IPS-20b (cell line): ENCODE measurements at regions not wholly inside any gene's neighbourhood (a gene's known extent, or its start where the extent isn't known, plus 50 kb on each side); places are given as distances from the start of the nearest gene placed in this dataset.

Experiments used
- H3K27ac ChIP-seq: one replicate; pipeline ENCODE4 v1.5.1; 2013; ENCODE audit warnings: low read length
- H3K27me3 ChIP-seq: 2 replicates; pipeline ENCODE4 v1.6.1; 2013; ENCODE audit warnings: mild to moderate bottlenecking, low read length, inconsistent platforms; ENCODE audit not compliant: insufficient read depth
- H3K36me3 ChIP-seq: 2 replicates; pipeline ENCODE4 v1.6.1; 2013; ENCODE audit warnings: low read depth, mild to moderate bottlenecking, inconsistent platforms, low read length, moderate library complexity; ENCODE audit not compliant: insufficient read depth
- H3K4me1 ChIP-seq: 2 replicates; pipeline ENCODE4 v1.6.1; 2013; ENCODE audit warnings: mild to moderate bottlenecking, control low read depth, inconsistent platforms, low read length, moderate library complexity; ENCODE audit not compliant: insufficient read depth
- H3K4me3 ChIP-seq: 2 replicates; pipeline ENCODE4 v1.5.1; 2013; ENCODE audit warnings: mild to moderate bottlenecking, low read length, inconsistent platforms
- H3K9ac ChIP-seq: 2 replicates; pipeline ENCODE4 v1.6.1; 2013; ENCODE audit warnings: low read depth, mild to moderate bottlenecking, inconsistent platforms, low read length, moderate library complexity
- H3K9me3 ChIP-seq: 2 replicates; pipeline ENCODE4 v1.6.1; 2013; ENCODE audit warnings: mild to moderate bottlenecking, low read depth, low read length, inconsistent platforms; ENCODE audit not compliant: insufficient read depth

DNA sequence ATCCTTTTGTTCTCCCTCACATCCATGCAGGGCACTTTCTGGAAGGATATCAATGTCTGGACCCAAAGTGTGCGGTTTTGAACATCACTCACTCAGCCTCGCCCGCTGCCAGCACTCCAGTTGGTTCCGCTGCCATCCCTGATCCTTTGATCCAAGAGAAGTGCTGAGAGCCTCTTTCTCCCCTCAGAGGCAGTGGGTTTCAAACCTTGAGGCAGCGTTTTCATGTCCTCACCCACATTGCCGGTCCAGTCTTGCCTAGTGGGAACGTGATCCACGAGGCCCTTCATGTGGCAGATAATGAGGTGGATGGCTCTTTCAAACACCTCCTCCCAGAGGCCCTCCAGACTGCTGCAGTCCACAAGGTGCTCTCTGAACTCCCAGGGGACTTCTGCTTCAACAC lies 122.2 kb downstream of the ACTL8 start:
- Histone ChIP-seq H3K9ac (no peak overlapping the region), H3K4me1 (peaks cover 6% of the 10 kb centered on the region; the same call in 1 of the 2 replicates), H3K4me3 (no peak overlapping the region), H3K9me3 (no peaks in the 10 kb centered on the region), H3K36me3 (no peaks in the 10 kb centered on the region), H3K27me3 (no peaks in the 10 kb centered on the region; the same call in 1 of the 2 replicates), H3K27ac (no peak overlapping the region)

DNA sequence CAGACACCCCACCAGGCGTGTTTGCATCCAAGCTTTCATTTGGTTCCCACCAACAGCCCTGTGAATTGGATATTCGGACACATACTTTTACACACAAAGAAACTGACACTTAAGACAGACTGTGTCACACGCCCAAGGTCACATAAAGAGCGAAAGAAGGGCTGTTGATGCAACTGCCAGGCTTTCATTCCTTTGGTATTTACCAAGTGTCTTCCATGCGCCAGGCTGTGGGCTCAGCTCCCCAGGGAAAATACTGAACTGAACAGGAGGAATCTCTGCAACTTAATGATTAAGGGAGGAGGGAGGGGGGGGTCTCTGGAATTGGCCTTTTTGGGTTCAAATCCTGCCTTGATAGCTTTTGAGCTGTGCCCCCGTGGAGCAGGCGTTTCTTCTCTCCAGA lies 122.8 kb downstream of the ACTL8 start:
- H3K9me3 ChIP-seq, result no peaks in the 10 kb centered on the region
- H3K4me3 ChIP-seq, result no peak overlapping the region

DNA sequence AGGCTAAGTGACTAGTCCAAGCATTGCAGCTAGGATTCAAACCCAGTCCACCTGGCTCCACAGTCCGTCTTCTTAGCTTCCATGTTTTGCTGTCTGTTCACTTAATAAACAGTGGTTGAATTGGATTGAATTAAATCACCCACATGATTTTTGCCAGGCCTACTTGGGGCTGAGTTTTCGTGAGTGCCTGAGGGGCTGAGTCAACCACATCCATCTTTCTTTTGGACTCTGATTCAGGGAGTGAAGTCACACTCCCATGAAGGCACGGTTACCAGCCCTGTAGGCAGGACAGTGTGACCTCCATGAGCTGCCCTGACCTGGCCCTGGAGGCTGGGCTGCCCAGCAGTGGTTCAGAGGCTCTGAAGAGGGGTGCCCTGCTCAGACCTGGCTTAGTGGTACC lies 123.7 kb downstream of the ACTL8 start:
- H3K4me3 ChIP-seq, result no peak overlapping the region

More for the DNA sequence above, 122.8 kb downstream of the ACTL8 start:
- H3K9ac ChIP-seq, result no peak overlapping the region
- H3K4me1 ChIP-seq, result peaks cover 6% of the 10 kb centered on the region; the same call in 1 of the 2 replicates
- no peaks in the 10 kb centered on the region for H3K36me3 ChIP-seq
- H3K27me3 ChIP-seq, result no peaks in the 10 kb centered on the region; the same call in 1 of the 2 replicates
- H3K27ac ChIP-seq, result no peak overlapping the region

DNA sequence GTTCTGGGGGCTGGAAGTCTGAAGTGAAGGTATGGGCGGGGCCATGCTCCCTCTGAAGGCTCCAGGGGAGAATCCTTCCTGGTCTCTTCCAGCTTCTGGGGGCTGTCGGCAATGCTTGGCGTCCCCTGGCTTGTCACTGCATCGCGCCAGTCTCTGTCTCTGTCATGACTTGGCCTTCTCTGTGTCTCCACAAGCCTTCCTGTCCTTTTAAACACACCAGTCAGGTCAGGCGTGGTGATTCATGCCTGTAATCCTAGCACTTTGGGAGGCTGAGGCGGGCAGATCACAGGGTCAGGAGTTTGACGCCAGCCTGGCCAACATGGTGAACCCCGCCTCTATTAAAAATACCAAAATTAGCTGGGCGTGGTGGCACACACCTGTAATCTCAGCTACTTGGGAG lies 125.3 kb downstream of the ACTL8 start:
- no peak overlapping the region for H3K27ac ChIP-seq
- H3K9me3 ChIP-seq, result no peaks in the 10 kb centered on the region
- no peaks in the 10 kb centered on the region for H3K36me3 ChIP-seq
- H3K4me3 ChIP-seq, result no peak overlapping the region
- H3K27me3 ChIP-seq, result no peaks in the 10 kb centered on the region; the same call in 1 of the 2 replicates
- H3K9ac ChIP-seq, result no peak overlapping the region
- no peaks in the 10 kb centered on the region for H3K4me1 ChIP-seq

More for the DNA sequence above, 123.7 kb downstream of the ACTL8 start:
- peaks cover 6% of the 10 kb centered on the region; the same call in 1 of the 2 replicates for H3K4me1 ChIP-seq
- H3K27me3 ChIP-seq, result no peaks in the 10 kb centered on the region; the same call in 1 of the 2 replicates
- H3K27ac ChIP-seq, result no peak overlapping the region
- no peaks in the 10 kb centered on the region for H3K9me3 ChIP-seq
- no peak overlapping the region for H3K9ac ChIP-seq
- no peaks in the 10 kb centered on the region for H3K36me3 ChIP-seq

DNA sequence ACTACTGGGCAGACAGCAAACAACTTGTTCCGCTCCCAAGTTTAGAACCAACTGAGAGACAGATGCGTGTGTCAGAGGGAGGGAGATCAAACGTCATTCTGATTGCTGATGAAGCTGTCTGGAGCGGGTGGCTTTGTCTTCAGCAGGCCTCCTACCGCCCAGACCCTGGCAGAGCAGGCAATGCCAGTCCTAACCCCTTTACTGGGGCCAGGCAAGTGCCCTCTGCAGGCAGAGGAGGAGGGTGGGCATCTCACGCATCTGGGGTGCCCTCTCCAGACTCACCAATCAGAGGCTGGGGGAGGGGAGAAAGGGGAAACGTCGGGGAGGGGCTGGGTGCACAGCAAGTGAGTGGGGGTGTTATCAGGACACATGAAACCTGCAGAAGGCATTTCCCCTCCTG lies 126.6 kb downstream of the ACTL8 start:
- no peak overlapping the region for H3K4me3 ChIP-seq
- H3K9me3 ChIP-seq, result no peaks in the 10 kb centered on the region
- no peak overlapping the region for H3K27ac ChIP-seq
- H3K27me3 ChIP-seq, result no peaks in the 10 kb centered on the region; the same call in 1 of the 2 replicates
- H3K4me1 ChIP-seq, result no peaks in the 10 kb centered on the region
- no peak overlapping the region for H3K9ac ChIP-seq
- H3K36me3 ChIP-seq, result no peaks in the 10 kb centered on the region

DNA sequence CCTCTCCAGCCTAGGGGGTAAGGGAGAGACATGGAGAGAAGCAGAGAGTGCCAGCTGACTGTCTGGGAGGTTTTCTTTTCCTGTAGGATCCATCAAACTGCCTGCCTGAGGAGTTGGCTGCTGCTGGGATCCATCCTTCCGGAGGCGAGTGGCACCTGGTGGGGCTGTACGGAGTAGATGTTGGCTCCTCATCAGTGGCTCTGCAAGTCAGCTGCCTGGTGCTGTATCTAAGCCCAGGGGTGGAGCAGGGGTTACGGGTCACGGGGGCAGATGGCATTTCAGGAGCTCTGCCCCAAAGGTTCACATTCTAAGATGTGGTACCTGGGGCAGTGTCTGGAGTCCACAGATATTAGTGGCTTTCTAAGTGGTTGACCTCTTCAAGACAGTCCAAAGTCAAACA lies 128.0 kb downstream of the ACTL8 start:
- no peak overlapping the region for H3K27ac ChIP-seq
- H3K36me3 ChIP-seq, result no peaks in the 10 kb centered on the region
- no peaks in the 10 kb centered on the region for H3K9me3 ChIP-seq
- H3K4me1 ChIP-seq, result no peaks in the 10 kb centered on the region
- no peaks in the 10 kb centered on the region; the same call in 1 of the 2 replicates for H3K27me3 ChIP-seq
- H3K9ac ChIP-seq, result no peak overlapping the region
- no peak overlapping the region for H3K4me3 ChIP-seq

DNA sequence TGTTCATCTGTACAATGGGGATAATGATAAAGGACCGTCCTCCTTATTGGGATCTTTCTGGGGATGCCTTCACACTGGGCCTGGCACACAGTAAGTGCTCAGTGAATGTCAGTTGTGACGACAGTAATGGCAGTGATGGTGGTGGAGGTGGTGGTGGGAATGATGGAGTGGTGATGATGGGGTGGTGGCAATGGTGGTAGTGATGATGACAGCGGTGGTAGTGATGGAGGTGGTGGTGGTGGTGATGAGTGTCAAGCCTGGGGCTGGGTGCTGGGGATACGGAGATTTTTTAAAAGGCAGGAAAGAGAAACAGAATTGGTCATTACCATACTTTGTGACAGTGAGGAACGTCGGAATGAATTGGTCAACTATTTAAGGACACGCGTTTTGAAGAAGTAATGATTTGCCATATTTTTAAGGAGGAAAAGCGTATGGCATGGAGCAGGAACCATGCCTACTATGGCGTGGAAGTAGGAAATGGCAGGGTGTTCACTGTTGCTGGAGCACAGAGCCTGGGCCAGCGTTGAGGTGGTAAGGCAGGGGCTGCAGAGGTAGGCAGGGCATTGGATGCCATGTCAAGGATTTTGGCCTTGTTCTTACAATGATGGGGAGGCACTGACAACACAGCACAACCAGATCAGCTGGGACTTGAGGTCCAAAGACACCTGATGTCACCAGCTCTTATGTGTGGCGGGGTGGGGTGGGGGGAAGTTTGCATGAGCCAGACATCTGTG lies 128.7 kb downstream of the ACTL8 start:
- Histone ChIP-seq H3K4me1 (no peaks in the 10 kb centered on the region), H3K9me3 (no peaks in the 10 kb centered on the region), H3K36me3 (no peaks in the 10 kb centered on the region), H3K27ac (no peak overlapping the region), H3K27me3 (no peaks in the 10 kb centered on the region; the same call in 1 of the 2 replicates), H3K9ac (no peak overlapping the region; the same call in 1 of the 2 replicates), H3K4me3 (no peak overlapping the region)

DNA sequence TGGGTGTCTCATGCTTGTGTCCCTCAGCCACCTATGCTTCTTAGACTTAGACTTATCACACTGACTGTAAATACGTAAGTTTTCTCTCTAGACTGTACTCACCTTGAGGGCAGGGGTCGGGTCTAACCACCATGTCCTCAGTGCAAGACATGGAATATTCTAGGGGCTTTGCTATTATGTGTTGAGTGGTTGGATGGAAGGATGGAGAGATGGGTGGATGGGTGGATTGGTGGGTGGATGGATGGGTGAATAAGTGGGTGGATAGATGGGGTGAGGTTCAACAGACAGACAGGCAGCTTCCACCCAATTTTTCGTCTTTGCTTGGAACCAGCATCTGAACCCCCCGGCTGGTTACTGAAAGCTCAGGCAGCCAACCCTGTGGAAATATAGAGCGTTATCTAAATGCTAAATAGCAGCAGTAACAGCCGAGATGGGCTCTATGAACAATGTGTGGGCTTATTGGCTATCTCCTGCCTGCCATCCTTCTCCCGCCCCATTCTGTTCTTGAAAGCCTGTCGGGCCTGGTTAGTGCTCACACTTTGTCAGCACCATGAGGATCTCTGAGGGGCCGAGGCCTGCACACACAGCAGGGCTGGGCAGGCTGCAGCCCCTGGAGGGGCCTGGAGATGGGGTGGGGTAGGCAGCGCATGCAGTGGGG lies 130.7 kb downstream of the ACTL8 start:
- Histone ChIP-seq H3K27ac (no peak overlapping the region), H3K4me3 (no peak overlapping the region), H3K9ac (no peak overlapping the region), H3K9me3 (no peaks in the 10 kb centered on the region), H3K27me3 (peaks cover 15% of the 10 kb centered on the region), H3K36me3 (no peaks in the 10 kb centered on the region), H3K4me1 (no peaks in the 10 kb centered on the region)

DNA sequence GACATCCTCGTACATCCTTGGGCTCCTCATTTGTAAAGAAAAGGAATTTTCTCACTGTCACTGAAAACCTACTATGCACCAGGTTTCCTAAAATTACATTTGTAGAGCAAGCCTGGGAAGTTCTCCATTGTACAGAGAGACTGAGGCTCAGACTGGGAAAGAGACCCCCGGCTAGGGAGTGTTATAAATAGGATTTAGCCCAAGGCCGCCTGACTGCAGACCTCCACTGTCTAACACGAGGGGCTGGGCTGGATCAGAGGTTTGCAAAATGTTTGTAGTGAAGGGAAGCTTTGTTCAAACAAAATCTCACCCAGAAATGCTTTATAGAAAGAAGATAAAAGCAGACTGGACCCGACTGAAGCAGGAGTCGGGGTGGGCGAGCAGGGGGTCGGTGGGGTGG lies 131.3 kb downstream of the ACTL8 start:
- no peaks in the 10 kb centered on the region for H3K36me3 ChIP-seq
- no peaks in the 10 kb centered on the region for H3K9me3 ChIP-seq
- no peaks in the 10 kb centered on the region for H3K4me1 ChIP-seq
- H3K4me3 ChIP-seq, result no peak overlapping the region
- H3K27ac ChIP-seq, result no peak overlapping the region
- no peak overlapping the region for H3K9ac ChIP-seq
- peaks cover 18% of the 10 kb centered on the region for H3K27me3 ChIP-seq

DNA sequence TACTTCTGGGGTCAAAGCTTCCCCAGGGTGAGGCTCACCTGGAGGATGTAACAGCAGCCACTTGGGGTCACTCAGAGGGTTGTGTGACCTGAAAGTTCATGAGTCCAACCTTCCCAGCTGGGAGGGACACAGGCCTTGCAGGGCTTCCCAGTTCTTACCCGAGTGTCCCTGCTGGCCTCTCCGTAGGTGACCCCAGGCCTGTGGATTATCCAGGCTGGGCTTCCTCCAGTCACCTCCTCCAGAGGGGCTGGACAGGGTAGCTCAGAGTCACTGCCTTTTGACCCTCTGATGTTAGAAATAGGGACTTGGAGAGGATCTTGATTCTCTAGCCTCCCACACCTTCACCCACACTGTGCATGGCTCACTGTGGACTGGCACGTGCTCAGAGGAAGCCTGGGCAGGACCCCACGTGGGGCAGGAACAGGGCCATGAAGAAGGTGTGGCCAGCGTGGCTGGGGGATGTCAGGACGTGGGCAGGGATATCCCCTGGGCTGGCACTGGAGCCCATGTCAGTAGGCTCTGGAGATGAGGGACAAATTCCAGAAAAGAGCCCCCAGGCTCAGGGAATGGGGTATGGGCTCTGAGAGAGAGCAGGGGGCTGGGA lies 131.8 kb downstream of the ACTL8 start:
- Histone ChIP-seq H3K27me3 (peaks cover 18% of the 10 kb centered on the region), H3K9me3 (no peaks in the 10 kb centered on the region)

DNA sequence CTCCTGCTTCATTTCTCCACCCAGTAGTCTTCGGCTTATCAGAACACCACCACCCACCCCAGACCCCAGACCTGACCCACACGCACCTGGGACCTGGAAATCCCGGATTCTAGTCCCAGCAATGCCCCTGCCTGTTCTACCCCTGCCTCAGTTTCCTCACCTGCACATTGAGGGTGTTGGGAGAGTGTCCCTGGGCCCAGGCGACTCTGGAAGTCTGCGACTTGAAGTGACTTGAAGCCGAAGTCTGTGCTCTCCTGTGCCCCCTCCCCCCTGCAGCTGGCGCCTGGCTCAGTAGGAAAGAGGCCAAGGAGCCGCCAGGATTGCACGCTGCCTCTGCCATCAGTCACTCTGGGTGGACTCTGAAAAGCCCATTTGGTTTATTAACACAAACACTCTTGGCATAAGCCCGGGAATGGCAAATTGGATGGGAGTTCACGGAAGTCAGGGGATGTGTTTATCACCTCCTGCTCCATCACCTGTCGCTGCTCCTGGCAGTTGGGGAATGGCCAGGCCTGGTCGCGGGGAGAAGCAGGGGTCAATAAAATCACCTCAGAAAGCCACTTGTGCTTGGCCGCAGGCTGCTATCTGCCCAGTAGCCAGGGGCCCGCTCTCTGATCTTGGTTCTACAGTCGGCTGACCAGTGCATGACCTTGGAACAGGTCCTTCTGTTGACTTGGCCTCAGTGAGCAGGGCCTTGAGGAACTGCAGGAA lies 132.7 kb downstream of the ACTL8 start:
- peaks cover 18% of the 10 kb centered on the region for H3K27me3 ChIP-seq
- no peaks in the 10 kb centered on the region for H3K4me1 ChIP-seq
- H3K4me3 ChIP-seq, result no peak overlapping the region
- H3K27ac ChIP-seq, result no peak overlapping the region
- no peaks in the 10 kb centered on the region for H3K9me3 ChIP-seq
- H3K36me3 ChIP-seq, result no peaks in the 10 kb centered on the region
- H3K9ac ChIP-seq, result no peak overlapping the region

More for the DNA sequence above, 131.8 kb downstream of the ACTL8 start:
- H3K4me1 ChIP-seq, result no peaks in the 10 kb centered on the region
- H3K36me3 ChIP-seq, result no peaks in the 10 kb centered on the region
- H3K9ac ChIP-seq, result no peak overlapping the region
- no peak overlapping the region for H3K4me3 ChIP-seq
- H3K27ac ChIP-seq, result no peak overlapping the region
